Left cardiac atrium (tissue), 4 donors: ENCODE measurements at regions not wholly inside any gene's neighbourhood (a gene's known extent, or its start where the extent isn't known, plus 50 kb on each side); places are given as distances from the start of the nearest gene placed in this dataset.

Source experiments
- ATAC-seq, 2 donors: fragments of 200-7000 bp; cut with Tn5 transposase; one replicate each; pipeline ENCODE4 v1.9.1; 2020; ENCODE audit warnings: mild to moderate bottlenecking in 2 of 2, moderate library complexity in 2 of 2
- DNase-seq: peaks from one replicate; pipeline ENCODE4 v3.0.0-alpha.2; 2020
- intact Hi-C, 2 donors: fragments of 100-400 bp; cut with DNase I; formaldehyde crosslinking; loops; one replicate each; pipeline versions ENCODE4 v1.14.1 to v1.15.1; 2022 to 2023
- donor health status: DM: no; HTN: yes; CAD: no.
- donor health status: DM: no; HTN: yes; CAD: no; lungs with severe emphysema.
- donor health status: DM: yes; HTN: yes; CAD: no.
- donor health status: Dilated cardiomyopathy.

DNA sequence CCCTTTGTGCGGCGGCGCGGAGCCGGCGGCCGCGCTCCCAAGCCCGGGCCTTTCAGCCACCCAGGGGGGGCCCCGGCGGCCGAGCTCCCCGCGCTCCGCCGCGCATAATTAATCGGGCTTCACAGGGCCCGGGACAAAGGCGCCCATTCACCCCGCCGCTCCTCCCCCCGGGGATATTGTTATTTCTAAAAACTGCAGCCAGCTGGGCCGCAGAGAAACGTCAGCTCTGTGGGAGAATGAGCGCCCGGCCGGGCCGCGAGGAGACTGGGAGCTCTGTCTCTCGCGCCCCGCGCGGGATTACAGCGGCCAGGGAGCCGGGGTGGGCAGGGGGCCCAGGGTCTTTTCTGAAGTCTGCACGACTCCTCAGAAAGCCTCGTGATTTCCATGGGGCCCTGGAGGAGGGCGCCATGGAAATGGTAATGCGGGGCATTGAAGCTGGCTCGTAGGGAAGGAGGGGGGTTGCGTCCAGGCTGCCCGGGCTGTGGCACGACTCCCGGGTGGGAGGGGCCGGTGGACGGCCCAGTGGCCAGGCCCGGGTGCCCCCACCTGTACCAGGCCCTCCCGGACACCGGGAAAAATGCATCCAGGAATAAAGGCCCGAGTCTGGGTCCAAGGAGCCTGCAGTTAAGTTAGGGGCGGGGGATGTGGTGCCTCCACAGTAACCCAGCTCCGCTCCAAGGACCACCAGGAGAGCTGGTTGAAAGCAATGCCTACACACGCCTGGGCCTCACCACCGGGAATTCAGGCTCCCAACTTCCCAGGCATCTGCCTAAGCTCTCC is 125.3 kb downstream of the ZFP36L2 start:
- intact Hi-C loops: no loop called here
- peak; percentile 76 for DNase-seq
- ATAC-seq: peak; percentile 64 to 67

DNA sequence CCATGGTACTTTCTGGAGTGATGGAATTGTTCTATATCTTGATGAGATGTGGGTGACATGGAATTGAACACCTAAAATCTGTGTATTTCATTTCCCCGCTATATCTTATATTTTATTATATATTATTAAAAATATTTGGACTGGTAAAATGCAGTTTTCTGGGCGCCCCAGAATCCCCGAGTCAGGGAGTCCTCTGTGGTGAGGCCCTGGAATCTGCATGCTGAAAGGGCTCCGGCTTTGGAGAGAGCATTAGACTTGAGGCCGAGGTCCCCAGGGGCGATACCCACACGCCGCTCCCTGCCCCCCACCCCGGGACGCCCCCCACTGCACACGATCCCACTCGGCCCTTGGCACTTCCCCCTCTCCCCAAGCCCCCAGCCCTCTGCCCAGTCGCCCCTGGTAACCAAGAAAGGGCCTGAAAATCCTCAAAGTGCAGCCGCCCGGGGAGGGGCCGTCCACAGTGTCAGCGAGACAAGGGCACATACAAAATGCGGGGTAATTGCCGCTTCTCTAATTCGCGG is 126.0 kb downstream of the ZFP36L2 start:
- no peak for ATAC-seq
- no peak for DNase-seq
- intact Hi-C loops: no loop called here

DNA sequence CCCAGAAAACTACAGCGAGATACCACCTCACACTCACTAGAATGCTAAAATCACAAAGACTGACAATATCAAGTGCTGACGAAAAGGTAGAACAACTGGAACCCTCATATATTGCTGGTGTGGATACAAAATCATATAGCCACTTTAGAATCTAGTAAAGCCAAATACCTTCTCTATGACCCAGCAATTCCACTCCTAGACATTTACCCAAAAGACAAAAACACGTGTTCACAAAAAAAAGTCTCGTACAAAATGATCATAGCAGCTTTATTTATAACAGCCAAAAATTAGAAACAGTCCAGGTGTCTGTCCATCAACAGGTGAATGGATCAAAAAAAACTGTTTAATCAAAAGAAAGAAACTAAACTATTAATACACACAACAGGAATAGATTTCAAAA is 126.6 kb downstream of the ZFP36L2 start:
- intact Hi-C loops: no loop called here
- ATAC-seq (no peak), DNase-seq (no peak)

DNA sequence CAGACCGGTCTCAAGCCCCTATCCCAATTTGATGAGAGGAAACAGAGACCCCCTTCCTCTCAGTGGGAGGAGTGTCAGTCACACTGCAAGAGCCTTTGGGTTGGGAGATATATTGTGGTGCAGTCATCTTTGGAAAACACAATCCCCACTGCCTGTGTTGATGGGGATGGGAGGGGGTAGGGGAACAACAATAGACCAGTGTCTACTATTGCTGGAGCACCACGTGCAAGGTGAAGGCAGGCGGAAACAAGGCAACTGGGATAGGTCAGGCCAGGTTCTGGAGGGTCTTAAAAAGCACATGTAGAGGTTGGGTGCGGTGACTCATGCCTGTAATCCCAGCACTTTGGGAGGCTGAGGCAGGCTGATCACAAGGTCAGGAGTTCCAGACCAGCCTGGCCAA is 127.9 kb downstream of the ZFP36L2 start:
- ATAC-seq: no peak
- intact Hi-C loops: no loop called here
- no peak for DNase-seq

DNA sequence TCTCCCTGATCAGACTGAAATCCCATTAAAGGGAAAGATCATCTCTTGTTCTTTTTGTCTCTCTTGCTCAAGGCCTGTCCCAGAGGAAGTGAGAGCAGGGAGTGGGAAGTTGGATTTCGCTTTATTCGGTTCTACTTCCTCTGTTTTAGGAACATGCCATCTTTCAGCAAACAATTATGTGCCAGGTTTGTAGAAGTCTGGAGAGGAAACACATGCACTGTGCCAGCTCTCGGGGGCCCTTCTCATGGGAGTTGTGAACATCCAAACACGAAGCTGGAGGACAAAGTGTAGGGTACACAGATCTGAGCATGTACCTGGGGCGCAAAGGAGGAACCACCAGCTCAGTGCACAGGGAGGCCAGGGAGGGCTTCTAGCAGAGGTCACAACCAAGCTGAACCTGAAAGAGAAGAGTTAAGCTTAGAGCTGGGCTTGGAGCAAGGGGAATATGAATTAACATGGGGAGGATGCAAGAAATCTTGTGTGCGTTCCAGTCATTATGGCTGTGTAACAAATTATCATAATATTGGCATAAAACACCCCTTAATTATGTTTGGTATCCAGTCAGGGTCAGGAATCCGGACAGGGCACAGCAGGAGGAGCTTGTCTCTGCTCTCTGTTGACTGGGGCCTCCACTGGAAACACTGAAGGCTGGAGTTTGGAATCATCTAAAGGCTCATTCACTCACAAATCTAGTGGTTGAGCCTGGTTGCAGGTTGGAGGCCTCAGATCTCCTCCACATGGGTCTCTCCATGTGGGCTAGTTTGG is 128.6 kb downstream of the ZFP36L2 start:
- DNase-seq: no peak
- intact Hi-C loops: no loop called here
- ATAC-seq: no peak

DNA sequence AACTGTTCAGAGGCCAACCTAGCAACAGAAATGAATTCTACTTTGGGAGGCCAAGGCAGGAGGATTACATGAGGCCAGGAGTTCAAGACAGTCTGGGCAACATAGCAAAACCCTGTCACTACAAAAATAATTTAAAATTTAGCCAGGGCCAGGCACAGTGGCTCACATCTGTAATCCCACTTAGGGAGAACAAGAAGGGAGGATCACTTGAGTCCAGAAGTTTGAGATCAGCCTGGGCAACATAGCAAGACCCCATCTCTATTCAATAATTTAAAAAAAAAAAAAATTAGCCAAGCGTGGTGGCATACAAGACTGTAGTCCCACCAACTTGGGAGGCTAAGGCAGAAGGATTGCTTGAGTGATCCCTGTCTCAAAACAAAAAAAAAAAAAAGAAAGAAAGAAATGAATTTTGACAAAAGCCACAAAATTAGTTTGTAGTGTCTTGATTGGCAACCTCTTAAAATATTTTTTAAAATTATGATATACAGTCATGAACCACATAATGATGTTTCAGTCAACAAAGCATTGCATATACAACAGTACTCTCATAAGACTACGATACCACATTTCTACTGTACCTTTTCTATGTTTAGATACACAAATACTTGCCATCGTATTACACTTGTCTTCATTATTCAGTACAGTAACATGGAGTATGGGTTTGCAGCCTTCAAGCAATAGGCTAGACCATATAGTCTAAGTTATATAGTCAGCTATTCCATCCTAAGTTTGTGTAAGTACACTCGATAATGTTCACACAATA is 130.7 kb downstream of the ZFP36L2 start:
- no peak for ATAC-seq
- intact Hi-C loops: no loop called here
- no peak for DNase-seq

DNA sequence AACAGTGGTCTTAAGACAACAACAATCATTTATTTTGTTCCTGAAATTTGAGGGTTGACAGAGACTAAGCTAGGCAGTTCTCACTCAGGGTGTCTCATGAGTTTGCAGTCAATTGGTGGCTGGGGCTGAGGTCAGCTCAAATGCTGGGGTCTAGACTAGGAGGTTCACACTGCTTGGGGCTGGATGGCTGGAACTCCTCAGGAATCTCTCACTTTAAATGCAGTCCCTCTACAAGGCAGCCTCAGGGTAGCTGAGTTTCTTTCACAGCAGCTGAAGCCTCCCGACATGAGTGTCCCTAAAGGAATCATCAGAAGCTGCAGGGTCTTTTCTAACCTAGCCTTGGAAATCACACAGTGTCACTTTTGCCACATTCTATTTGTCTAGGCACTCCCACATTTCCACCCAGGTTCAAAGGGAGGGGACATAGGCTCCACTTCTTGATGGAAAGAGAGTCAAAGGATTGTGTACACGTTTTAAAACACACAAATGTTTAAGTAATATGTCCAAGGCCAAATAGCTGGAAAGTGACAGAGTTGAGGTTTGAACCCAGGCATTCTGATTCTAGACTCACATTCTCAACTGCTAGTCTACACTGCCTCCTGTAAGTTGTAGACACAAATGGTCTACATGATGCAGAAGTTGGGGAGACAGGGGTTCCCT is 133.8 kb downstream of the ZFP36L2 start:
- DNase-seq: no peak
- ATAC-seq: no peak
- intact Hi-C loops: no loop called here

DNA sequence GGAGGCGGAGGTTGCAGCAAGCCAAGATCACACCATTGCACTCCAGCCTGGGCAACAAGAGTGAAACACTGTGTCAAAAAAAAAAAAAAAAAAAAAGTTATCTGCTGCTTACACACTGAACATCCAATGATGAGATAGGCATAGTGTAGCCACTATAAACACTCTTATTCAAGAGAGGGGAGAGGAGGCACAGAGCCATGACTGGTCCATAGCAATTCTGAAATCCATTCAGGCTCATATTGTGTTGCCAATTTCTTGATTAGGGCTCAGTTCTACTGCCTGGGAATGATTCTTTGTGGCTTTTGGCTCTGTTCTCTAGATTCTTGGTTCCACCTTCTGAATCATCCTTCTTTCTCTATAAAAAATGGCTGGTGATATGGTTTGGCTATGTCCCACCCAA is 136.1 kb downstream of the ZFP36L2 start:
- intact Hi-C loops: no loop called here
- ATAC-seq: no peak
- no peak for DNase-seq

DNA sequence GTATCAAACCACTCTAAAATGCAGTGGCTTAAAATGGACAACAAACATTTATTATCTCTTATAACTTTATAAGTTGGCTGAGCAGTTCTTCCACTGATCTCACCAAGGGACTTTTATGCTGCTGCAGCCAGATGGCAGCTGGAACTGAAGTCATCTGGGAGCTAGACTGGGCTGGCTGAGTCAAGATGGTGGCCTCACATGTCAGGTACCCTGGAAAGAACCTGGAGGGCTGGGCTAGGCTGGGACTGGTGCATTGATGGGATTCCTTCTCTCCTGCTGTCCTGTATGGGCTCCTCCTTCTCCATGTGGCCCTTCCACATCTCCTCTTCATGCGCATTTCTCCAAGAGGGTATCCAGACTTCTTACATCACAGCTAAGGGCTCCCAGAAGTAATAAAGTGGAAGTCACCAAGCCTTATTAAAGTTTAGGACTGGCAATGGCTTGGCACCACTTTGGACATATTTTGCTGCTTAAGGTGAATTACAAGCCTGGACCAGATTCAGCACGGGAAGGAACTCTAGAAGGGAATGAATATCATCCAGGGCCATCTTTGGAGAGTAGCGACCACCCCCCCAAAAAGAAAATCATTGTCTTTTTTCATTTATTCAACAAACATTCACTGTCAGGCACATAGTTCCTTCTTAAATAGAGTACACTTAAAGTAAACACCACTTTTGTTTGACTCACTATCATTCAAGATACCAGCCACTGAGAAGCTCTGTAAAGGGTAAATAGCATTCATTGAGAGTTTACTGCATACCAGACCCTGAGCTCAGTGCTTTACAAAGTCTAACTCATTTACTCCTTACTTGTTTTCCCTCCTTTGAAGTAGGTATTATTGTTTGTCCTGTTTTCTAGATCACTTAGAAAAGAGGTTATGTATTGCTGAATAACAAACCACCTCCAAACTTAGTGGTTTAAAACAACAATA is 138.0 kb downstream of the ZFP36L2 start:
- intact Hi-C loops: loop anchor here in 1 of 2 donors (10.0 kb wide), 1 partner anchor 64 kb away; no protein-coding TSS in a partner anchor
- ATAC-seq: no peak
- no peak for DNase-seq

DNA sequence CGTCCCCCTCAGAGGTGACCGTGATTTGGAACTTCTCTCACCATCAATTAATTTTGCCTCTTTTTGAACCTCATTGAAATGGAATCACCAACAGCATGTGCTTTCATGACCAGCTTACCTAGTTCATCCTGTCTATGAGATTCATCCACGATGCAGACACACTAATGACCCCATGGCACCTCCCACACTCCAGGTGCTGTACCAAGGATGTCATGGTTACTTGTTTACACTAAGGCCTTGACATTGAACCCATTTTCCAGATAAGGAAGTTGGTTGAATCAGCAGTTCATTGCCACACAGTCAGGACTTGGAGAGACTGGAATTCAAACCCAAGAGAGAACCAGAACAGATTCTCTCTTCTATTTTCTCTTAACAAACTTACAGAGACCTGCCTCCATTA is 139.0 kb downstream of the ZFP36L2 start:
- no peak for ATAC-seq
- no peak for DNase-seq
- intact Hi-C loops: loop anchor here in 1 of 2 donors (10.0 kb wide), 1 partner anchor 63 kb away; no protein-coding TSS in a partner anchor

DNA sequence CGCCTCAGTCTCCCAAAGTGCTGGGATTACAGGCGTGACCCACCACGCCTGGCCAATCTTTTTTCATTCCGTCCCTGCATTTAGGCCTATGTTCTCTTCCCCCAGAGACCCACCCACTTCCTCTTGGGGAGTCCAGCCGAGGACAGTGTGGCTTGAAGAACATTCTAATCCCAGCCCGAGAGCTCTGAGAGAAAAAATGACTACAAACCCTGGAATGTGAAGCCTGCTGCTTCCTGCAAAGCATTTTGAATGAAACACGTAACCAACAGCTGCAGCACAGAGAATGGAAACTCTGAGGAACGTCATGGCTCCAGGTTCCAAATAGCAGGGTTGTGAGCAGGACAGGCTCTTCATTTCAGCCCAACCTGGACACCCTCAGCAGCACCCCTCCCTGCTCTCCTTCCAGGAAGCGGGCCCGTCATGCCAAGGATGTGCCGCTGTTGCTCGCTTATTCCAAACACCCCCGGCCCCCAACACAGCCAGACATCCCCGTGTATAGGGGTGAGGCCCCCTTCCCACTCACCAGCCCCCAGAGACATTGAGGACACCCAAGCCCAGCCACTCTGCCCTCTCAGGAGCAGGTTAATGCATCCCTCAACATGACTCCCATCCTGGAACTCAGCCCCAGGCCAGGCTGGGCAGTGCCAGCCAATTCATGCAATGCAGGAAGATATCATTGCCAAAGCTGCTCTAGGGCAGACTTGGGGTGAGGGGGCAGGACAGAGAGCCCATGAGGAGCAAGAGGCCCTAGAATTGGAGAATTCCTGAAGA is 139.8 kb downstream of the ZFP36L2 start:
- ATAC-seq: peak; percentile 74 to 84
- intact Hi-C loops: loop anchor here in 1 of 2 donors (10.0 kb wide), 1 partner anchor 62 kb away; no protein-coding TSS in a partner anchor

DNA sequence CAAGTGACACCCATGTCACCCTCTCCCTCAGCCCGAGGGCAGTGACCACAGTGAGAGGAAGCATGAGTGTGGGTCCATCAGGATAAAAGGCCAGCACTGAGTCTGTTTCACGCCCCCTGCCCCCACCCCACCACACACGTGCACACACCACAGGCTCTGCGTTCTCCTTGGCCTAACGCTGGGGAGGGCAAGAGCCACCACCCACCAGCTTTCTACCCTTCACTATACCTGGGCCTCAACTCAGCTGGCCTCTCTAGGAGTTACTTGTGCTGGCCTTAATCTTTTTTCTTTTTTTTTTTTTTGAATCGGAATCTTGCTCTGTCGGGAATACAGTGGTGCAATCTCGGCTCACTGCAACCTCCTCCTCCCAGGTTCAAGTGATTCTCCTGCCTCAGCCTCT is 140.5 kb downstream of the ZFP36L2 start:
- intact Hi-C loops: loop anchor here in 1 of 2 donors (10.0 kb wide), 1 partner anchor 61 kb away; no protein-coding TSS in a partner anchor
- ATAC-seq (no peak), DNase-seq (no peak)

More for the DNA sequence above, 139.8 kb downstream of the ZFP36L2 start:
- DNase-seq: peak; percentile 80

DNA sequence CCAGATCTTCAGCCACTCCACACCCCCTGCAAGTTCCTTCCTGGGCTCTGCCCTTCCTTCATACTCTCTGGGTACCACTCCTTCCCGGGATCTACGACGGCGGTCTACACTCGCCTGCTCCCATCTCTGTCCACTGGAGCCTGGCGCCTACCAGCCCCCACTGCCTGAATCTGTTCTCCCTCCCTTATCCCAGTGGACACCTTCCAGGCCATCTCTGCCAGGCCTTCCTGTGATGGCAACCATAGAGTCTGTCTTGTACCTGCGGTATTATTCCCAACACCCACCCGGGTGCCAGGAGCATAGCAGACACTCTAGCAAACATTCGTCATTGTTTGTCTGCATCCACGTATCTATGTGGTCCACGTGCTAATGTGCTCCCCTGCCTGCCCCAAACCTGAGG is 140.9 kb downstream of the ZFP36L2 start:
- ATAC-seq (no peak), DNase-seq (no peak)
- intact Hi-C loops: loop anchor here in 1 of 2 donors (10.0 kb wide), 1 partner anchor 61 kb away; no protein-coding TSS in a partner anchor

DNA sequence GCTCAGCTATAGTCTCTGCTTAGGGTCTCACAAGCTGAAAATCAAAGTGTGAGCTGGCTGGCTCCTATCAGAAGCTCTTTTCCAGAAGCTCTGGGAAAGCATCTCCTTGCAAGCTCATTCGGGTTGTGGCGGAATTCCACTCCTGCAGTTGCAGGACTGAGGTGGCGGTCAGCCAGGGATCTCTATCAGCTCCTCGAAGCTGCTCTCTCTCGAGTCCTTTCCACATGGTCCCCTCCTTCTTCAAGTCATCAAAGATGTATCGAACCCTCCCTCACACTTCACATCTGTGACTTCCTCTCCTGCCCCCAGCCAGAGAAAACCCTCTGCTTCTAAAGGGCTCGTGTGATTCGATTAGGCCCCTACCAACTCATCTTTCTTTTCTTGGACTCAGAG is 141.7 kb downstream of the ZFP36L2 start:
- intact Hi-C loops: loop anchor here in 1 of 2 donors (10.0 kb wide), 1 partner anchor 60 kb away; no protein-coding TSS in a partner anchor
- no peak for ATAC-seq
- peak; percentile 78 for DNase-seq

DNA sequence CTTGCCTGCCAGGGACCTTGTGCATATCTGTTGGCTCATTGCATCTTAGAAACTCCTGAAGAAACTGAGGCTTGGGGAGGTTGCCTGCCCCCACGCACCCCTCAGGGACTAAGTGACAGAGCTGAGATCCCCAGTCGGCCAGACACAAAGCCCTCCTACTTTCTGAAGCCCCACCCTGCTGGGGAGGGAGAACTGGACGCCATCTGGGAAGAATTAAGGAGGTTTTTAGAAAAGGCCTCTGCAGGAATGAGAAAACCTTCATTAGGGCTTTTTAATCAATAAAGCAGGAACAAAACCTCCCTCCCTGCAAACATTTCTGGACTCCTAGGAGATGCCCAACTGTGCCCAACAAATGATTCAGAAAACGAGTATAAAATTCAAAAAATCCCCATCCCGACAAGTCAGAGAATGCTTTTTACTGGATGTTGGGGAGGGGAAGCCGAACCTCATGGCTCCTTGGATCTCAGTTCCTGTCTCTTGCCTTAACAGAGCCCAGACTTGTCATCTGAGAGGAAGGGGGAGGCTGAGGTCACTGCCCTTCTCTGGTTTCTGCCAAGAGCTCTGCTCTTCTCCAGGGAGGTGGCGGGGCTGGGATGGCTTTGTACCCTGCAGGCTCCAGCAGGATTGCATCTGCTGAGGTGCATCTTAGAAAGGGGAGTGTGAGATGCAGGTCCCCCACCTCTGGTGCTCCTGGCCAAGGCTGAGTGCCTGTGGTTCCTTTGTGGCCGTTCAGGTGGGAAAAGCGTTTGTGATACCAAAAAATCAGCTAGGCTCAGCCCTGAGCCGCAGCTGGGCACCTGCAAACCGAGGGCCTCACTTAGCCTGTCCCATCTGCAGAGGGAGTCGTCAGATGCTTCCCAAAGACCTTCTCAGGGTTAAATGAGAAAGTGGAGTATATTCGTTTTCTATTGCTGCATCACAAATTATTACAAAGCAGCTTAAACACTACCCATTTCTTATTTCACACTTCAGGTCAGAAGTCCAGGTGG is 142.4 kb downstream of the ZFP36L2 start:
- DNase-seq: peak; percentile 65
- intact Hi-C loops: loop anchor here in 1 of 2 donors (10.0 kb wide), 1 partner anchor 59 kb away; no protein-coding TSS in a partner anchor
- ATAC-seq: peak; percentile 16 to 20
